ENCODE measurements at regions not wholly inside any gene's neighbourhood (a gene's known extent, or its start where the extent isn't known, plus 50 kb on each side); places are given as distances from the start of the nearest gene placed in this dataset.

GRCh38 chr20:1818895-1819294, 76.3 kb upstream of the SIRPA start:
- TF ChIP-seq EZH2 (IDR thresholded peaks at IDR 0.05; ENCODE audit: borderline replicate concordance, low read length) (no peak), CTCF (IDR thresholded peaks at IDR 0.05; ENCODE audit: low read length) (no peak)

All from OCI-LY1 (cell line).